Loucy (cell line): ENCODE measurements at regions not wholly inside any gene's neighbourhood (a gene's known extent, or its start where the extent isn't known, plus 50 kb on each side); places are given as distances from the start of the nearest gene placed in this dataset.

Experiments used
- CTCF ChIP-seq: fragments of 200-600 bp; sonication (generic); conservative IDR thresholded peaks from 2 replicates; pipeline ENCODE4 v1.5.1; 2014; ENCODE audit warnings: mild to moderate bottlenecking, antibody characterized with exemption, low read length
- EZH2phosphoT487 ChIP-seq: fragments of 200-600 bp; IDR thresholded peaks from 2 replicates; pipeline ENCODE4 v1.6.1; 2018; ENCODE audit warnings: antibody characterized with exemption, mild to moderate bottlenecking, moderate library complexity, borderline replicate concordance

GRCh38 chr1:78722947-78723346, 73.3 kb downstream of the IFI44 start:
- TF ChIP-seq CTCF (no peak), EZH2phosphoT487 (no peak)
